VCaP (cell line): ENCODE measurements at regions not wholly inside any gene's neighbourhood (a gene's known extent, or its start where the extent isn't known, plus 50 kb on each side); places are given as distances from the start of the nearest gene placed in this dataset.
A peak's percentile ranks its signal among the peaks of the same experiment; 100 is the strongest.

ENCODE experiments used
- H3K27ac ChIP-seq: fragments of 450-650 bp; 2 replicates; pipeline ENCODE4 v1.5.1; 2017
- TF ChIP-seq, protein P1 (sequence below): fragments of 450-650 bp; conservative IDR thresholded peaks from 2 replicates; pipeline ENCODE4 v1.5.1; 2017; ENCODE audit warnings: mild to moderate bottlenecking, moderate library complexity

DNA sequence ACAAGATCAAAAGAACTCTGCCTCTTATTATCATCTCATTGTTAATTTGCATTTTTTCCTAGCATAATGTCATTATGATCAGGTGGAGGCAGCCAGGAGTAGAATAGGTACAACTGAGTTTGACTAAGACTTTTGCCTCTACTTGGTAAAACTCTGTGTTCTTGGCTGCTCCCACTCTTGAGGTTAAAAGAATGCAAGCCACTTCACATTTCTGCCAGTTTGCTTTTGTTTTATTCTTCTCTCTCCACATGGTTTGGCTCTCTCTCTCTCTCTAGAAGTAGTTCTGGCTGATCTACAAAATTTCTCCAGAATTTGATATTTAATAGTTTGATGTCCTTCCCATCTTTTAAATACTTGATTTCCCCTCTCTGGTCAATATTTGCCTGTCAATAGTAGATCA, 170.7 kb upstream of the E2F7 start:
- TF ChIP-seq, protein P1, sequence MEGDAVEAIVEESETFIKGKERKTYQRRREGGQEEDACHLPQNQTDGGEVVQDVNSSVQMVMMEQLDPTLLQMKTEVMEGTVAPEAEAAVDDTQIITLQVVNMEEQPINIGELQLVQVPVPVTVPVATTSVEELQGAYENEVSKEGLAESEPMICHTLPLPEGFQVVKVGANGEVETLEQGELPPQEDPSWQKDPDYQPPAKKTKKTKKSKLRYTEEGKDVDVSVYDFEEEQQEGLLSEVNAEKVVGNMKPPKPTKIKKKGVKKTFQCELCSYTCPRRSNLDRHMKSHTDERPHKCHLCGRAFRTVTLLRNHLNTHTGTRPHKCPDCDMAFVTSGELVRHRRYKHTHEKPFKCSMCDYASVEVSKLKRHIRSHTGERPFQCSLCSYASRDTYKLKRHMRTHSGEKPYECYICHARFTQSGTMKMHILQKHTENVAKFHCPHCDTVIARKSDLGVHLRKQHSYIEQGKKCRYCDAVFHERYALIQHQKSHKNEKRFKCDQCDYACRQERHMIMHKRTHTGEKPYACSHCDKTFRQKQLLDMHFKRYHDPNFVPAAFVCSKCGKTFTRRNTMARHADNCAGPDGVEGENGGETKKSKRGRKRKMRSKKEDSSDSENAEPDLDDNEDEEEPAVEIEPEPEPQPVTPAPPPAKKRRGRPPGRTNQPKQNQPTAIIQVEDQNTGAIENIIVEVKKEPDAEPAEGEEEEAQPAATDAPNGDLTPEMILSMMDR: no peak
- no peak overlapping the region for H3K27ac ChIP-seq

DNA sequence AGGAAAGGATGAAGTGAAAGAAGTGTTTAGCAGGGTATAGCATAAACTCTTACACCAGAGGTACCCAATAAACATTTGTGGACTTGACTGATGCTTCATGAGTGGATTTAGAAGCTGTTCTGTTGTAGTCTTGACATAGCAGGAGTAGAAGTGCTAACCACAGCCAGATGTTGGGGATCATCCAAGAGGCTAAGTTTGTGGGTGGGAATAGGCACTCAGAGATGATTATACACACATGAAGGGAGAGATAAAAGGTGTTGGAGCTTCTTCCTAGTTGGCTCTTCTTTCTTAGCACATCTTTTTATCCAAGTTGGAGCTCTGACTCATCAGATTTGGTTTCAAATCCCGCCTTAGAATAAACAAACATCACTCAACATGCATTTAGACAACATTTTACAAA, 166.7 kb upstream of the E2F7 start:
- TF ChIP-seq, protein P1: no peak
- peak overlapping the region; percentile 68 for H3K27ac ChIP-seq

DNA sequence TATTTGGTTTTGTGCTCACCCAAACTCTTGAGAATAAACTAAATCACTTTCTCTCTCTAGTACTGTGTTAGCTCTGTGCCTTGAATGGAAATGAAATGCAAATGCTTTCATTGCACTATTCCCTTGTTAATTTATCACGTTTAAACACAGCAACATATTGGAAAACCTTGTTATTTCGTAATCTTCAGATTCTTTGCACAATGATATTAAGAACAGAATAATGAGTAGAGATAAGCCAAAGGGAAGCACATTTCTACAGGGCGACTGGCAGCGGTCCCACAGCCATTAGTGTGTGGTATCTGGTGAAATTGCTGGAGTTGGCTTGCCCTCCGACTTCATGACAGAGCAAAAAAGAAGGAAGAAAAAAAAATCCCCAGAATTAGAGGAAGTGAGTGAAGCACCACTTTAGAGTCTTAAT, 166.1 kb upstream of the E2F7 start:
- H3K27ac ChIP-seq: peak overlapping the region; percentile 68
- TF ChIP-seq, protein P1: no peak

DNA sequence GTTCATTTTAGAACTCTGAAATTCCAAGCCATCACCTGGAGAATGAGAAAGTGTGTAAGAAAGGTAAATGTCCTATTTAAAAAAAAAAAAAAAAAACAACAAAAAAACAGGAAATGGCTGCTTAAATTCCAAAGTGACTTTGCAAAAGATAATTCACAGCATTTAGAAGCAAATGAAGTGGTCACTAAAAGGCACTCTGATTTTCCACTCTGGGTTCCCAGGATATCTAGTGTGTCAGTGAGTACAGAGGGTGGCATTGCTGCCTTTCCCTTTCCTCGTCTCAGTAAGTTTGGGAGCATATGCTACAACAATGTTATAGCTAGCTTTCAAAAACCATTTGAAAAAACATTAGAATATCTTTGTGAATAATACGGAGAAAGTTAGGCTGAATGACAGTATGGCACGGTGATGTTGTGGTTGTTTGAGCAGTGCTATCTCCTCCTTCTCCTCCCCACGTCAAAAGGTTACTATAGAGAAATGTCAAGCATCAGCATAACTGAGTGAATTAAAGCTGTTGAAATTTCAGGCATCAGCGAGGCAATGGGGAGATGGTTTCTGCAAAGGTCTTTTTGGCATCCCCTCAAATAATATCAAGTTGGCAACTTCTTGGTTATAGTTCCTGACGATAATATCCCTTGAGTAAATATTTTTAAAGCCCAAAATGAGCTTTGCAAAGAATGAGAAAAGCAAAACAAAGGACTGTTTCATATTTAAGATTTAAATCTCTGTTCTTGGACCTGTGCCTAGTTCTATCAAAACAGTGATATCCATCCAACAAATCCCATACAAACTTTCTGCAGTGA, 164.5 kb upstream of the E2F7 start:
- TF ChIP-seq, protein P1: no peak
- H3K27ac ChIP-seq: peak overlapping the region; percentile 68

DNA sequence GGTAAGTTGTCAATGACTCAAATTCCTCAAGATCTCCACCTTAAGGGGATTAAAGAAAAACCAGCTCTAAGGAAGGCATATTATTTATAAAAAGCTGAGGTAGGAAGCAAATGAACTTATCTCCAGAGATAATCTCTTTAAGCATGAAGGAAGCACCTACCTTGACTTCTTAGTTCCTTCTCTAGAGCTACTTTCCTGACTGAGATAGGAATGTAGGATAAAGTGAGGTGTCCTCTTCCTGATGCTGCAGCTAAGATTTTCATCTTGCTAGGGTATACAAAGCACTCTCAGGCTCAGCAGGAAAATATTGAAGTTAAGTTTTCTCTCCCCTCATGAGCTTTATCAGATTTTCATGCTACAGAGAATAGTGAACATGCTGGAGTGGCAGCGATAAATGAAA, 163.0 kb upstream of the E2F7 start:
- no peak overlapping the region for H3K27ac ChIP-seq
- TF ChIP-seq, protein P1: no peak

DNA sequence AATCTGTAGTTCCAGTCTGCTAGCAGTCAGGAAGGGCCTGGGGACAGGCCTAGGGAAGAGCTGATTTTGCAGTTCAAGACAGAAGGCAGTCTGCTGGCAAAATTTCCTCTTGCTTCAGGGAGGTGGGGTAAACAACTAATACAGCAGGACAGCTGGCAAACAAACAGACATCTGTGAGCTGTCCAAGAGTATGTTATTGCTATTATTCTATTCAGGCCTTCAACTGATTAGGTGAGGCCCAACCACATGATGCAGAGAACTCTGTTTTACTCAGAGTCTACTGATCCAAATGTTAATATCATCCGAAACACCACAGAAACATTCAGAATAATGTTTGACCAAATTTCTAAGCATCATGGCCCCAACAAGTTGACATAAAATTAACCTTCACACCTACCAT, 161.0 kb upstream of the E2F7 start:
- TF ChIP-seq, protein P1: no peak
- no peak overlapping the region for H3K27ac ChIP-seq

DNA sequence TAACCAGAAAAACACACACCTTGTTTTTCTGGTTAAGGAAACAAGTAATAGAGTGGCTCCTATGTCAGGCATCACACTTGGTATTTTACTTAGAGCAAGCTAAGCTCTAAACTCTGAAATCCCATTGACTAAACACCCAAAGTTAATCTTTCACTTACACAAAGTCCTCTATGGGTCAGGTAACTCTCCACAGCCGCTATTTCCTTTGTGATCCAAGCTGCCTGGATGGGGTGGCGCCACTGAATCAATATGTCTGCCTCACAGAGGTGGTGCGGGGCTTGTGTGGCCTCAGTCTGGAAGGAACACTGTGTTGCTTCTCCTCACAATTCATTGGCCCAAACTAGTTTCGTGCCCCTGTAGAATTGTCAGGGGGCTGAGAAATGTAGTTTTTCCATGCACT, 160.0 kb upstream of the E2F7 start:
- no peak overlapping the region for H3K27ac ChIP-seq
- TF ChIP-seq, protein P1: no peak
